BE2C (cell line): ENCODE measurements at regions not wholly inside any gene's neighbourhood (a gene's known extent, or its start where the extent isn't known, plus 50 kb on each side); places are given as distances from the start of the nearest gene placed in this dataset.

Source experiments
- DNase-seq: peaks from one replicate; pipeline ENCODE4 v3.0.0-alpha.2; 2020
- H3K27me3 ChIP-seq: fragments of 250-450 bp; sonication (Bioruptor Pico); 2 replicates; pipeline ENCODE4 v1.5.1; 2020; ENCODE audit warnings: mild to moderate bottlenecking
- H3K36me3 ChIP-seq: fragments of 250-450 bp; sonication (Bioruptor Pico); 2 replicates; pipeline ENCODE4 v1.5.1; 2020; ENCODE audit warnings: mild to moderate bottlenecking
- H3K4me1 ChIP-seq: fragments of 250-450 bp; sonication (Bioruptor Pico); 2 replicates; pipeline ENCODE4 v1.5.1; 2020
- H3K4me3 ChIP-seq: 2 replicates; pipeline ENCODE4 v1.5.1; 2011; ENCODE audit warnings: low read depth, low read length
- H3K9me3 ChIP-seq: fragments of 250-450 bp; sonication (Bioruptor Pico); 2 replicates; pipeline ENCODE4 v1.5.1; 2020
- CTCF ChIP-seq: IDR thresholded peaks from 2 replicates; pipeline ENCODE4 v1.5.1; 2012; ENCODE audit warnings: mild to moderate bottlenecking, low read depth, low read length

GRCh38 chr1:87583459-87583858, 254.8 kb downstream of the LMO4 start:
- Histone ChIP-seq H3K4me3 (no peak overlapping the region), H3K9me3 (no peaks in the 10 kb centered on the region), H3K27me3 (no peaks in the 10 kb centered on the region), H3K4me1 (no peaks in the 10 kb centered on the region), H3K36me3 (no peaks in the 10 kb centered on the region)
- no peak for DNase-seq
- TF ChIP-seq CTCF: no peak

GRCh38 chr1:87584586-87584985, 255.9 kb downstream of the LMO4 start:
- Histone ChIP-seq H3K4me3 (no peak overlapping the region), H3K4me1 (no peaks in the 10 kb centered on the region)
- no peak for TF ChIP-seq CTCF

GRCh38 chr1:87586501-87586900, 257.8 kb downstream of the LMO4 start:
- H3K4me1 ChIP-seq: no peaks in the 10 kb centered on the region
- no peak for TF ChIP-seq CTCF

More at GRCh38 chr1:87584586-87584985, 255.9 kb downstream of the LMO4 start:
- DNase-seq: no peak
- Histone ChIP-seq H3K36me3 (no peaks in the 10 kb centered on the region), H3K27me3 (no peaks in the 10 kb centered on the region), H3K9me3 (no peaks in the 10 kb centered on the region)

GRCh38 chr1:87588495-87588894, 259.8 kb downstream of the LMO4 start:
- no peaks in the 10 kb centered on the region for H3K36me3 ChIP-seq
- H3K27me3 ChIP-seq: no peaks in the 10 kb centered on the region
- no peak for DNase-seq
- no peaks in the 10 kb centered on the region for H3K4me1 ChIP-seq
- TF ChIP-seq CTCF: no peak
- H3K9me3 ChIP-seq: no peaks in the 10 kb centered on the region
- H3K4me3 ChIP-seq: no peak overlapping the region

More at GRCh38 chr1:87586501-87586900, 257.8 kb downstream of the LMO4 start:
- Histone ChIP-seq H3K27me3 (no peaks in the 10 kb centered on the region), H3K4me3 (no peak overlapping the region), H3K36me3 (no peaks in the 10 kb centered on the region), H3K9me3 (no peaks in the 10 kb centered on the region)
- no peak for DNase-seq

- no peak overlapping the region for H3K4me3 ChIP-seq
- TF ChIP-seq CTCF: no peak
- no peaks in the 10 kb centered on the region for H3K36me3 ChIP-seq
- no peaks in the 10 kb centered on the region for H3K27me3 ChIP-seq
- H3K9me3 ChIP-seq: no peaks in the 10 kb centered on the region
- H3K4me1 ChIP-seq: no peaks in the 10 kb centered on the region
- DNase-seq: no peak
Observed at GRCh38 chr1:87591492-87591891, 262.8 kb downstream of the LMO4 start.

- Histone ChIP-seq H3K36me3 (no peaks in the 10 kb centered on the region), H3K9me3 (no peaks in the 10 kb centered on the region), H3K4me3 (no peak overlapping the region), H3K27me3 (no peaks in the 10 kb centered on the region), H3K4me1 (no peaks in the 10 kb centered on the region)
- DNase-seq: no peak
- no peak for TF ChIP-seq CTCF
Observed at GRCh38 chr1:87592156-87592555, 263.5 kb downstream of the LMO4 start.
